NCI-H2196 (cell line): ENCODE measurements at regions not wholly inside any gene's neighbourhood (a gene's known extent, or its start where the extent isn't known, plus 50 kb on each side); places are given as distances from the start of the nearest gene placed in this dataset.

ENCODE experiments used
- DNase-seq: peaks from one replicate; lab custom pipeline; 2025; ENCODE audit not compliant: unreplicated experiment; lab: John Stamatoyannopoulos, UW

DNA sequence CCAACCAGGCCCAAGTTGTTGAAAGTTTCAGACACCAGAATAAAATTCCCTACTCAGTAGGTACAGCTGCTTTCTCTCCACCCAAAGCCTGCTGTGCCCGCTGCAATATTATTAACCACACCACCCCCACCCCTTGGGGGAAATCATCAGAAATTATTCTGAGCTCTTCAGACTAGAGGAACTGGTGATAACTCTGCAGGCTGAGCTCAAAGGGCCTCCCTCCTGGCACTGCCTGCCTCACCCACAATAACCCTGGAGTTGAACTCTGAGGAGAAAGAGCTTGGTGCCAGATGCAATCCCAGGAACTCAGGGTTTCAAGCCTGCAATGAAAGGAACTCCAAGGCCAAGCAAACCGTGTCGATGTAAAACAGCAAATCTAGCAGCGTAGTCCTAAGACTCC, 381.7 kb upstream of the ZNF507 start:
- DNase-seq, result no peak

GRCh38 chr19:31969016-31969415, 376.4 kb upstream of the ZNF507 start:
- DNase-seq, result no peak

GRCh38 chr19:31970027-31970461, 375.4 kb upstream of the ZNF507 start:
- no peak for DNase-seq

GRCh38 chr19:31974290-31974689, 371.1 kb upstream of the ZNF507 start:
- DNase-seq, result no peak

DNA sequence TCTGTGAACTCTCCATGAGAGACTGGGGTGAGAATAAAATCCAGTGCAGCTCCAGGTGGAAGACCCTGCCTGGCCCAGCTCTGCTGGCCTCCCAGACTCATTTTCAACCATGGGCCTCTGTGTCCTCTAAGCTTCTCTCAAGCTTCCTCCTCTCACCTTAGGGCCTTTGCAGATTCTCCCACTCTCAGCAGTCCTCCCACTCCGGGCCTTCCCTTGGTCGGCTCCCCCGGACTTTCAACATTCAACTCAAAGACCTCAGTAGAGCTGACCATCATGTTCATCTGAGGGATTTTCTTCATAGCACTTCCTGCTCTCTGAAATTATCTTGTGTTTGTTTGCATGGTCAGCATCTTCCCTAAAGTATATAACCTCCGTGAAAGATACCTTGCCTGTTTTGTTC, 370.5 kb upstream of the ZNF507 start:
- DNase-seq, result no peak

- DNase-seq, result no peak
Measured at GRCh38 chr19:31975461-31975860, 369.9 kb upstream of the ZNF507 start.

GRCh38 chr19:31976775-31977536, 368.5 kb upstream of the ZNF507 start:
- no peak for DNase-seq

DNA sequence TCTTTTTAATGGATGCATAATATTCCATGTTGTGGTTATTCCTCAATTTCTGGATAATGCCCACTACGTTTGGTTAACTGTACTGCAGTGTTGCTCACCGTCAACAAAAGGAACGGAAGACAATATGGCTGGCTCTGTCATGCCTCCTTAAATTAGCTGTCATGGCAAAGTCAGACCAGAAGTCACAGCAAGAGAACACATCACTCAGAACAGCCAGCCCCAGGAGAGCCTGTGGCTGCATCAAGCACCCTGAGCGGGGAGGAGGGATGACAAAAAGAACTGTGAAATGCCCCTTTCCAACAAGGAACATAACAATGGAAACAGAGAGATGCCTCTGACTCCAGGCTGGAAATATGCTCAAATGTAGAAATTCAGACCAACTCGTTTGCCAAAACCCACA, 366.0 kb upstream of the ZNF507 start:
- no peak for DNase-seq

- no peak for DNase-seq
Measured at GRCh38 chr19:31979949-31980670, 365.3 kb upstream of the ZNF507 start.

- DNase-seq, result no peak
Measured at GRCh38 chr19:31980796-31981195, 364.6 kb upstream of the ZNF507 start.

DNA sequence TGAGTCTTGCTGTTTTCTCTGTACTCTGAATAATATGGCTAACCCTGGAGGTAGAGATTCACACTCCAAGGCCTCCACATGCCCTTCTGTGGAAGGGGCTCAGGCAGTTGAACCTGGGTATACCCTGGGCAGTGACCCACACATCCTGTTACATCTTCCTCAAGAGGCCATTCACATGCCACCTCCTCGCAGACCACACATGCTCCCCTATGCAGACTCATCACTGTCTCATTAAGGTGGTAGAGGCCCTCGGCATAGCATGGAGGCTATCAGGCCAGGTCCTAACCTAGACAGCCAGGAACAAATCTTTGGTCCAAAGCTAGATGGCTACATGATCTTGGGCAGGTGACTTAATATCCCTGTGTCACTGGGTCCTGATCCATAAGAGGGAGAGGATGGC, 363.9 kb upstream of the ZNF507 start:
- no peak for DNase-seq

DNA sequence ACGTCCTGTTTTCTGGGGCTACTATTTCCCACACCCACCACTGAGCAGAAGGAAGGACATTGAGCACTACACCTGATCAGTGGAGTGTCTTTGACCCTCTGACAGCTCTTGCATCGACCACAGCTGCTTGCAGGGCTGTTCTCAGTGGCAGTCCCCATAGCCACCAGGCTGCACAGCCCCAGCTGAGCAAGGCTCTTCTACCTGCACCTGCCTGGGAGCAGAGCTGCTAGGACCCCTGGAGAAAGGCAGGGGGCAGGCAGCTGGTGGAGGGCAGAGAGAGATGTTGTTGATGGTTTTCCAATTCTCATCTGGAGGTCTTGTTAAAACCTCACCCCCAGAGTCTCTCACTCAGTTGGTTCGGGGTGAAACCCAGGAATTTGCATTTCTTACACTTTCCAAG, 361.8 kb upstream of the ZNF507 start:
- no peak for DNase-seq

DNA sequence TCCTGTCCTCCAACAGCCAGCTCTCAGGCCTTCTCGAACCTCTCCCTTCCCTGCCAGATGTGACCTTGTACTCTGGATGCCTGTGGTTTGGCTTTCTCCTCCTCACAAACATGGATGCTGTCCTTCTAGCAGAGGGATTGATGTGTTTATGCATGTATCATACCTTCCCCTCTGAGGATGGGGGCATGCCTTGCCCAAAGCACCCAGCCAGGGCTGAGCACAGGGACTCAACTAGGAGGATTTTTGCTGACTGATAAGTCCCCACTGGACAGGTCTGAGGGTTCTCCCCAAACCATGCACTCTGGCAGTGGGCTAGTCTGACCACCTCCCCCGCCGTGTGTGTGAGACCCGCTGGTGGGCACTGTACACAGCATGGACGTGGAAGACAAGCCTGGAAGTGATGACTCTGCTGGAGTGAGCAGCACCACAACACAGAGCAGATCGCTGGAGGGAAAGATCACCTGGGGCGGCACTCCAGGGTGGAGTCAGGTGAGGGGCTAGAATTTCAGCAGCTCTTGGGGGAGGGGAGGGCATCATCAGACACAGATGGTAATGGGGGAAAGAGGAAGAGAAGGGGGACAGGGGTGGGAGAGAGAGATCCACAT, 360.3 kb upstream of the ZNF507 start:
- no peak for DNase-seq

- no peak for DNase-seq
Measured at GRCh38 chr19:31986951-31987350, 358.5 kb upstream of the ZNF507 start.

DNA sequence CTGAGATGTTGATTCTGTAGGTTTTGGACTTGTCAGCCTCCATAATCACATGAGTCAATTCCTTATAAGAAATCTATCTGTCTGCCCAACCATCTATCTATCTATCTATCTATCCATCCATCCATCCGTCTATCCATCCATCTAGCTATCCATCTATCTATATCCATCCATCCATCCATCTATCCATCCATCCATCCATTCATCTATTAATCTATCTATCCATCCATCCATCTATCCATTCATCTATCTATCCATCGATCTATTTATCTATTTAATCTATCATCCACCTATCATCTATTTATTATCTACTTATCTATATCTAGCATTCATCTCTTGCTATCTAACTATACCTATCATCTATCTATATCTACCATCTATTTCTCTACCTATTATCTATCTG, 357.2 kb upstream of the ZNF507 start:
- no peak for DNase-seq

DNA sequence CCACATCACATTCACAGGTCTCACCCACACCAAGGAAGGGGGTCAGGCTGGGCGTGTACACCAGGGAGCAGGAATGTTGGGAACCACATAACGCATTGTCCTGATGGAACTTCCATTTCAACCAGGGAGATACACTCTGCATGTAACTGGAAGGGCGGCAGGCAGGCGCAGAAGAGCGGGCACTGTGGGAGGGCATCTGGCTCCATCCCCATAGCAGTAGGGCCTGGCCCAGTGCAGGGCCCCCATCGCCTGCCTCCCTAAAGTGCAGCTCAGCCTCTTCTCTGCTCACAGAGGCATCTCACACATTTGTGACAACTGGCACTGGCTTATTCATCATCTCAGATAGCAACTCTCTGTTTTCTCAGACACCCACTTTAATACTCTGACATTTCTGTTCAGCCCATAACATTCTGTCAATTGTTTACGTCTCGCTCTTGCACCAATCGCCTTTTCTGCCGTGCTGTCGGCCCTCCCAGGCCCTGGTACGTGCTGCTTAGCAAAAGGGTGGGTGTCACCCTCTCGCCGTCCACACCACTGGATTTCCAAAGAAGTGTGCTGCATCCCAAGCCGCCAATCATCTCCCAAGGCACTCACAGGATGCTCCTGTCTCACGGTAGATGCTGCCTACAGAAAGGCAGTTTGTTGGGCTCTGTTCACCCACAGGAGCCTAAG, 353.3 kb upstream of the ZNF507 start:
- no peak for DNase-seq

- DNase-seq, result no peak
Measured at GRCh38 chr19:31992750-31993149, 352.7 kb upstream of the ZNF507 start.

- no peak for DNase-seq
Measured at GRCh38 chr19:31995546-31995945, 349.9 kb upstream of the ZNF507 start.

- DNase-seq, result no peak
Measured at GRCh38 chr19:32010071-32010470, 335.3 kb upstream of the ZNF507 start.

DNA sequence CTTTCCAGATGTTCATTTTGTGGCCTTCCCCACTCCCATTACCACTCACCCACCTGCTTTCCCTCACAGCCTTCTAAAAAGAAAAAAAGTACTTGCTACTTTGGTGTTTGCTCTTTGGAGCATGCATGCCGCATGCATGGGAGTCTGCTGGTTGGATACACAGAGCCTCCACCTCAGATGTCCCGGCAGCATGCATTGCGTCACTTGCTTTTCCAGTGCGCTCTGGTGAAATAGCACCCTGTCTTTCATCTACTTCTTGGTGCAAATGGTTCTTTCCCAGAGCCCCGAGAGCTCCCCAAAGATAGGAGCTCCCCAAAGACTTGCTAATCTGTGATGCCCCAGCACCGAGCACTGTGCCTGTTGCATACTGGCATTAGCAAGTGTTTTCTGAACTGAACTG, 333.2 kb upstream of the ZNF507 start:
- no peak for DNase-seq

DNA sequence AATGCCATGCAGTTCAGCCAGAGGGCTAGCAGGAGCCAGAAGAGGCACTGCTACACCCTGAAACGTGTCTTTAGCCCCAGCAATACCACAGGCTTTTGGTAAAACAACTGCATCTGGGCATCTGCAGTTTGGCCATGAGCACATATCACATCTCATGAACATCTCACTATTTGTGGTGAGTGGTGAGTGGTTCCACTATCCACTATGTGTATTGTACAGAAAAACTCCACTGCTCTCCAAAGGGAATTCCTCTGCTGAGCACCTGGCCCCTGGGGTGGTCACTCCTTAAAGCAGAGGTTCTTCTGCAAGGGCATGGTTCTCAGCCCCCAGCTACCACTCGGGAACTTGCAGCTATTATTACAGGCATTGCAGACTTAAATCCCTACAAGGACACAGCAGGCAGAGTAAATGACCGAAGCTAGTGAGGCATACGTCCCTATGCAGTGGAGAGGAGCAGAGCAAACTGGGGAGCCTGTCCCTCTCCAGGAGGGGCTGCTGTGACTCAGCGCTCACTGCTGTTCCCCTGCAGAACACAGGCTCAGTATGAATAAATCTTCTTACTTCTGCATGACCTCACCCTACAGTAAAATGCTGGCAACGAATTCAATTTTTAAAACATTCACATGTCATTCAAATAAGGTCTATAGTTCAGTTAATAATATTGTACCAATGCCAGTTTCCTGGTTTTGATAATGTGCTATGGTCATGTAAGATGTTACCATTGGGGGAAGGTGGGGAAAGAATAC, 332.4 kb upstream of the ZNF507 start:
- DNase-seq, result no peak
